HG03565 (cell line): ENCODE measurements at regions not wholly inside any gene's neighbourhood (a gene's known extent, or its start where the extent isn't known, plus 50 kb on each side); places are given as distances from the start of the nearest gene placed in this dataset.
"Not testable (repeated sequence)": the region's sequence is repeated elsewhere in the genome, so short reads cannot be mapped to it uniquely, and the experiment has no call there.

Experiments
- ATAC-seq: cut with Tn5 transposase; IDR thresholded peaks from one replicate; pipeline ENCODE4 v1.9.1; 2021; ENCODE audit warnings: mild to moderate bottlenecking, moderate library complexity; ENCODE audit not compliant: unreplicated experiment

DNA sequence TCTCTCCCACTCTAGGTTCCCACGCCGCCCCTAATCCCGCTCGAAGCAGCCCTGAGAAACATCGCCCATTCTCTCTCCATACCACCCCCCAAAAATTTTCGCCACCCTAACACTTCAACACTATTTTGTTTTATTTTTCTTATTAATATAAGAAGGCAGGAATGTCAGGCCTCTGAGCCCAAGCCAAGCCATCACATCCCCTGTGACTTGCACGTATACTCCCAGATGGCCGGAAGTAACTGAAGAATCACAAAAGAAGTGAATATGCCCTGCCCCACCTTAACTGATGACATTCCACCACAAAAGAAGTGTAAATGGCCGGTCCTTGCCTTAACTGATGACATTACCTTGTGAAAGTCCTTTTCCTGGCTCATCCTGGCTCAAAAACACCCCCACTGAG, 127.2 kb upstream of the ADCY2 start:
- ATAC-seq: not testable (repeated sequence)

DNA sequence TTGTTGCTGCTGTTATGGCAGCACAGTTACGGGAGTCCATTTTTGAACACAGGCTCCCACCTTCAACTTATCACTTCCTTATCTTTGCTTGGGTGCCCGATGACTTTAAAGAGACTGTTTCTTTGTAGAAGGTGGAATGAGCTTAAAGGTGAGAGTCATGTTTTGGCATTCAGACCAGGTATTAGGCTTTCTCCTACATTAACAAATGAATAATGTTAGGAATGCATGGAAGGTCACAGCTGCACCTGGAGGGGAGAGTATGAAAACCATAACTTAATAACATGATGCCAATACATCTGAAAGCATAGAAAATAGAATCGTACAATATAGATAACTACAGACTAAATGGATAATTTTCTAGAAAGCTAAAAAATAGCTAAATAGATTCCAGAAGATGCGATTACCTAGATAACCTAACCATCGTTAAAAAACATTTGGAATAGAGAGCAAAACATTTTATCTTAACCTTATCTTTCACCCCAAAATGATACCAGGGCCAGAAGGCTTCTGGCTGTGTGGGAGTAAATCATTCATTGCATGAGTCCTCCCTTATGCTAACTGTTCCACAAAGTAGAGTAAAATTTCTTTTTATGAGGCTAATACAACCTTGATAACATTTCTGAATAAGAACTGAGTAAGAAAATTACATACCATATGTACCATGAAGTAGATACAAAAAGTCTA, 126.2 kb upstream of the ADCY2 start:
- no peak for ATAC-seq

DNA sequence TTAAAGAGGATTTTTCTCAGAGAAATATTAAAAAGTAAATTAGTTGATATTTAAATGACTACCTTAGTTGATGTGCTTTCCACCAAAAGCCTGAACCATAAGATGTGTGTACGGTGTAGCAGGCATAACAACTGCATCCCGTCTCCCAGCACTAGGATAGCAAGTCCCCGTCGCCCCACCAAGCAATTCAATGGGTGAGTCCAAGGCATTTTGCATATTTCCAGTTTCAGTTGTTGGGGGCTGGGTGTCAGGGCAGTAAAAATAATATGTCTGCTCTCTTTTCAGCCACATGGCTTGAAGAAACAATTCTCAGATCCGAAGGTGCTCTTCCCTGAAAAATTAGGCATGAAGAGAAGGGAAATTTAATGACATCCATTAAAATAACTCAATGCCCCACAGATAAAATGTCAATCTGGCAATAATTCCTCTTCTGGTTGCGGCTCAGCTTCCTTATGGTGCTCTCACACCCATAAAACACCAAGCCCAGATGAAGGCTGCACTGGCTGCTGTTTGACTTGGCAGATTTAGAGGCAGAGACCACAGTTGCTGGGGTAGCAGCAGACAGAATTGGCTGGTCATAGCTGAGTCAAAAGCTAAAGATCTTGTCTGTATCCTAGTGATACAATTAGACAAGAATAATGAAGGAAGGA, 124.4 kb upstream of the ADCY2 start:
- ATAC-seq: no peak

DNA sequence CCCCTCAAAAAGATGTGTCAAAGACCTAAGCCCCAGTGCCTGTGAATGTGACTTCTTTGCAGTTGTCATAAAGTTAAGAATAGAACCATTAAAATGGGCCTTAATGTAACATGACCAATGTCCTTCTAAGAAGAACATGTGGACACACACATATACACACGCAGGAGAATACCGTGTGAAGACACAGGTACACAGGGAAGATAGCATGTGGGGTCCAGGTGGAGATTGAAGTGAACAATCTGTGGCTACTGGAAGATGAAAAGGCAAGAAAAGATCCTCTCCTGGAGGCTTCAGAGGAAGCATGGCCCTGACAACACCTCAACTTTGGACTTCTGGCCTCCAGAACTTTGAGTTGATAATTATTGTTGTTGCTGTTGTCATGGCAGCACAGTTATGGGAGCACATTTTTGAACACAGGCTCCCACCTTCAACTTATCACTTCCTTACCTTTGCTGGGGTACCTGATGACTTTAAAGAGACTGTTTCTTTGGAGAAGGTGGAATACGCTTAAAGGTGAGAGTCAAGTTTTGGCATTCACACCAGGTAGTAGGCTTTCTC, 123.5 kb upstream of the ADCY2 start:
- ATAC-seq: no peak

DNA sequence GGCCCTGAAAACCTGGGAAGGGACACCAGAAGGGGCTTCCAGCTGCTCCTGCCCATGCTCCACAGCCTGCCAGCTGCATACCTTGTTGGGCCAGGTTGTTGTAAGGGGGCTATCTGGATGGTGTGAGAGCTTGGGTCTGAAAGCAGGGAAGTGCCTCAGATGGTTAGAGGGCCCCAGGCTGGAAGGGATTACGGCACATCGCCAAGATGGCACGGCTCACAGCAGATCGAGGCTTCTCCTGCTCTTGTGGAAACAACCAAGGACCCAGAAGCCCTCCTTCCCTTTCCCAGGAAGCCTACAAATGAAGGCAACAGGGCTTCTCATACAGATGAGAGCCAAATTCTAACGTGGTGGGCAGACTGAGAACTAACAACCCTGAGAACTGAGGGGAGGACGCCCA, 121.7 kb upstream of the ADCY2 start:
- ATAC-seq: no peak

DNA sequence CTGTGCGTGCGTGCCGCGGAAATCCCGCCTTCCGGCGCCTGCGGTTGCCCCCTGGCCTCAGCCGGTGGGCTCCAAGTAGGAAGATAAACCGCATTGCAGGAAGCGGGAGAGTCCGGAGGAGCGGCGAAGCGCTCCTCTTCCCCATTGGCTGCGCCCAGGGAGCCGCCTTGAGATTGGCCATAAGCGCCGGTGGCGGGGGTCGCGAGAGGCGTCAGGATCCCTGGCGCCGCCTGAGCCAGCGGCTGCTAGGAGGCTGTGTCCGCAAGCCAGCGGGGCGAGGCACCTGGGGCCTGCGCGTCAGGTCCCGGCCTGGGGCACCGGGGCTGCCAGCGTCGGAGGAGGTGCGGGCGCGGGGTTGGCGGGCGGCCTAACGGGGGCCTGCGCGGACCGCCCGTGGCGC, 106.3 kb upstream of the ADCY2 start:
- not testable (repeated sequence) for ATAC-seq

DNA sequence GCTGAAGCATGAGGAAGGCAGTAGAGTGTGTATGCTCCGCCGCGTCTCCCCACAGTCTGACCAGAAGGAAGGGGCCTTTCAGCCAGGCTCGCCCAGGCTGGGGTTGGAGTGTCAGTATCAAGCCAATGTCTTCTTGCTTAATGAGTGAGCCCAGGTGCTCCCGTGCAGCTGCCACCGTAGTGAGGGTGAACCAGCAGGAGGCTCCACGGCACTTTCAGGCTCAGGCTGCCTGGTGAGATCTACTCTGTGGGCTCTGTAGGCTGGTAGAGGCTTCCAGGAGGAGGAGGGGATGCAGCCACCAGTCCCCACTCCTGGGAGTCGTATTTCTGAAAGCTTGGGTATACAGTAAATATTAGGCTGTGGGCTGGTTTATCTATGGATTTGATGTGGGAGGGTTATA, 98.1 kb upstream of the ADCY2 start:
- not testable (repeated sequence) for ATAC-seq

DNA sequence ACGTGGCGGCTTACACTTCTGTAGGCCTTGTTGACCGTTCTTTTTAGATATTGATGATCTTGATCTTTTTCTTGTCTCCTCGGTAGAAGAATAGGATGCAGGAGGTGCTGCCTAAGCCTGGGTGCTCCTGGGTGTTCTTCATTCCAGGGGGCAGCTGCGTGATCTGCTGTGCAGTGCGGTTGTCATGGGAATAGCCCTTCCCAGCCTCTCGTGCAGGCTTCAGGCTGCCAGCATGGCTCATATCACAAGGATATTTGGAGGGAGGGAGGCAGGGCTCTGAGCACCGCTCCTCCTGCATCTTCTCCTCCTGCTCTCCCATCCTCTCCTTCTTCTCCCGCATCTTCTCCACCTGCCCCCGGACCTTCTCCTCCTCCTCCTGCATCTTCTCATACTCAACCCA, 96.2 kb upstream of the ADCY2 start:
- not testable (repeated sequence) for ATAC-seq

DNA sequence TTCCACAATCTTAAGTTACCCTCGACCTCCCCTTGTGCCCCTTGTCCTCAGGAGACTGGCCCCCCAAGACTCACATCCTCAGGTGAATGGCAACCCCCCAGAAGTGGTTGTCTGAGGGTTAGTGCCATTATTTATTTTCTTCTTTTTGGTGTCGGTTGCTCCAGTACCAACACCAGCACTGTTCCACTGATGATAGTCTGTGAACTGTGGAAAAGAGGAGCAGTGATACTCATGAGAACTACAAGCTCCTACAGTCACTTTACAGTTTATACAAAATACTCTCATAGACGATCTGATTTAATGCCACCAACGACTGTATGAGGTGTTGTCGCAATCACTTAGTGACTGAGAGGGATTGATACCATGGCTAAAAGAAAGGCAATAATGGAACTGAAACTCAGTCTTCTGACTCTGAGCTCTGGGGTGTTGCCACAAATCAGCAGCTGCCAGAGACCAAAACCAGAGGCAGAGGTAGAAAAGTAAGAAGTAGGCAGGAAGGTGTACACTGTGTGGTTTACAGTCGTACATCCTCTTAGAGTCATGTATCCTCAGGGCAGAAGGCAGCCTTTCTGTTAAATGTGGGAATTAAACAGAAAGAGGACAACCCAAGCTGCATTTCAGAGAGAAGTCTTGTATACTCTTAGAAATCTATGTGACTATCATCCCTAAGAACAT, 90.8 kb upstream of the ADCY2 start:
- ATAC-seq: not testable (repeated sequence)

DNA sequence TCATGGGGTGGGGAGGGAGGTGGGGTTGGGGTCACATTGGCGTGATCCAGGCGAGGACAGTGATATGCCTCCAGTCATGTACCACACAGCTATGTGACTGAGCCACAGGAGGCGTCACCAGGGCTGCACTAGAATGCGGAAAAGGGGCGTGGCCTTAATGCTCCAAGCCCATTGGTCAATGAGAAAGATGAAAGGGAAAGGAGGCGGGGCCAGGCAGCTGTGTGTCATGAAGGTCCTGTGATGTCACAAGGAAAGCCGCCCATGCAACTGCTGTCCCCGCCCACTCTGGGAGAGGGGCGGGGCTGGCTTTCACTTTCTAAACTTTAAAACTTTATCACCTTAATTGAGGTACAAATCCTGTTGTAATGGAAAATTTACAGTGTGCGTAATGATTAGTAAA, 89.4 kb upstream of the ADCY2 start:
- ATAC-seq: not testable (repeated sequence)

DNA sequence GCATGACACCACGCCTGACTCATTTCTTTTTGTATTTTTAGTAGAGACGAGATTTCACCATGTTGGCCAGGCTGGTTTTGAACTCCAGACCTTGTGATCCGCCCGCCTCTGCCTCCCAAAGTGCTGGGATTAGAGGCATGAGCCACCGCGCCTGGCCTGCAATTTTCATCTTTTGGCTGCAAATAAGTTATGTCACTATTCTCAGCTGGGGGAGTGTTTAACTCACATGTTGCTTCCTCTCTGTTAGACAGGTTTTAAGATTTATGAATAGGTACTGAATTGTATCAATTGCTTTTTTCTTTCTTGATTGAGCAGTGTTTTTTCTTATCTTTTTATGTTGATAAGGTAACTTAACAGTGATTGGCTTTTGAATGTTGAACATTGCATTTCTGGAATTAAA, 88.2 kb upstream of the ADCY2 start:
- not testable (repeated sequence) for ATAC-seq

DNA sequence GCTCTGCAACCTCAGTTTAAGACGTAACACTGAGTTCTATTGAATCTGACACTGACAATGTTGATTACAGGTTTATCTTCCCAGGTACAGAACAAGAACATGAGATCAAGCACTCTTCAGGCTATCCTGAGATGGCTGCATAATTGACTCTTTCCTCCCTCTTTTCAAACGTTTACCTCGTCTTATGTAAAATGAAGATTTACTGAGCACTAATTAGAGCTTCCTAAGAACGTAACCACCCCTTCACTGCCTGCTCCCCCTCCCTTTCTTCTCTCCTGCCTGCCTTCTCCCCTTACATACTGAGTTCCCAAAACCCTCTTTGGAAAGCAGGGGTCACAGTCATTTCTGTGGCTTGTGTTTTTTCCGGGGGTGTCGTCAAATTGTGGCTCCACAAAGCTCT, 86.2 kb upstream of the ADCY2 start:
- not testable (repeated sequence) for ATAC-seq

DNA sequence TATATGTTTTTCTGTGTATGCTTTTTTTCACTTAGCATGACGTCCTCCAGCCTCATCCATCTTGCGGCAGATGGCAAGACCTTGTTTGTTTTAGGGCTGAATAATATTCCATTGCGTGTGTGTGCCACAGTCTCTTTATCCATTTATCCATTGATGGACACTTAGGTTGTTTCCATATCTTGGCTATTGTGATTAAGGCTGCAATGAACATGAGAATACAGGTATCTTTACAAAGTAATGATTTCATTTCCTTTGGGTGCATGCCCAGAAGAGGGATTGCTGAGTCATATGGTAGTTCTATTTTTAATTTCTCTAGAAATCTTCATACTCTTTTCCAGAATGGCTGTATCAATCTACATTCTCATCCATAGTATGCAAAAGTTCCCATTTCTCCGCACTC, 85.3 kb upstream of the ADCY2 start:
- ATAC-seq: not testable (repeated sequence)

DNA sequence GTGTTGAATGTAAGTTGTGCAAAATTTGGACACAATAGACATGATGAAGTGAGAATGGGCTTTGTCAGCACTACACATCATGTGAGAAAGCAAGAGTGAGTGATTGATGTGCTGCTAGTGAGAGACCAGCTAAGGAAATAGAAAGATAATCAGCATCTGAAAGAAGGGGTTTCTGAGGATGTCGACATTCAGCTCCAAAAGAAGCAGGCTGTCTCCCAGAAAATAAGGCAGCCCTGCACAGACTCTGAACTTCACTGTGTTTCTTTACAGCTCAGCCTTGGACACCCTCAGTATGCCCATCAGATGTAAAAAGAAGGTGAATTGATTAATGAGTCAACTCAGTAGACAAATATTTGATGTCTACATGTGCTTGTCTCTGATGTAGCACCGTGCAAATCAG, 80.8 kb upstream of the ADCY2 start:
- ATAC-seq: no peak

DNA sequence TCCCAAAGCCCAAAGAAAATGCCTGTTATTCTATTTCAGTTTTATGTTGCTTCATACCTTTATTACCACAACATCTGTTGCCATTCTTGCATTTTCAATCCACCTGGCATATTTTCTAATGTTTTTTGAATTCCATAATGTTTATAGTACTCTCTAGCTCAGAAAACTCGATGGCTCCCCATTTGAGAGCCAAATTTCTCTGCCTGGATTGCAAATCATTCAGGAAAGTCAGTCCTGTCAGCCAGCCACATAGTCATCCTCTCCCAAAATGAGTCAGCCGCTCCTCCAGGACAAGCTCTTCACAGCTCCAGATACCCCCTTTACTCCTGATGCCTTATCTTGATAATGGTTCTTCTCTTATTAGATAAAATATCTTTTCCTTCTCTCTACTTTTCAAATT, 78.2 kb upstream of the ADCY2 start:
- no peak for ATAC-seq

DNA sequence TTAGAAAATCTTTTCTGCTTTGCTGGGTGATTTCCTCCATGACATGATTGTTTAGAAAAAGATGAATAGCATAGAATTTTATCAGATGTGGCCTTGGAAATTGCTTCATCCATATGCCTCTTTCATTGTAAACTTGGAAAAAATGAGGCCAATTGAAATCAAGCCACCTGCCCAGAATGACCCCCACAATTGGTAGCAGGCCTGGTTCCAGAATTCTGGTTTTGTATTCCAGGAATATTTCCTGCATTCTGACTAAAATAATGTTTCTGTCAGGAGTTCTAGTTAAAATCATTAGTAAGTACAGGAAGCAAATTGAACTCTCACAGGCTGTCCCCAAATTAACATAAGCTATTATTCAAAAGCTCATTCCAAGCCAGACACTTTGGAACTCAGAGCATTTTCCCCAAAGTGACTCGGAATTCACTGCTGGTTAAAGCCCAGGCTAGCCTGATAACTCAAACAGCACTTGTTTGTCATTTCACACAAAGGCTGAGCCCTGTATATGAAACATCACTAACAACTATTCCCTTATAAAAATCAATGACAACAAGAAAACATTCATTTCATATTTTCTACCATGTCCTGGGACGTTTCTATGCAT, 75.1 kb upstream of the ADCY2 start:
- ATAC-seq: no peak

DNA sequence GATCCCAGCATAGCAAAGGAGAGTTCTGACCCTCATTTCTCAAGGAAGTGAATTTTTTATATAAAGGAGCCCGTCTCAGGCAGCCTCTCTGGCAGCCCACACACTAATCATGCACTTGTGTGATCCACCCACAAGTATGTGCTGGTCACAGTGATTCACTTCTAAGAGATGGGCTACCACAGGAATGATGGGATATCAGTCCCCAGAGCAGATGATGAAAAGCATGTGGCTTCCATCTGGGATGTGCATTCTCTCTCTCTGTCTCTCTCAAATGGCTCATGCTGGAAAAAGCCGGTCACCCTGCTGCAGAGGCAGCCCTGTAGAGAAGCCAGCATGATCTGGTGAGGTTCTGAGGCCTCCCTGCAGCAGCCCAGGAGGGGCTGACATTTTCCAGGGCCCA, 74.2 kb upstream of the ADCY2 start:
- ATAC-seq: no peak

DNA sequence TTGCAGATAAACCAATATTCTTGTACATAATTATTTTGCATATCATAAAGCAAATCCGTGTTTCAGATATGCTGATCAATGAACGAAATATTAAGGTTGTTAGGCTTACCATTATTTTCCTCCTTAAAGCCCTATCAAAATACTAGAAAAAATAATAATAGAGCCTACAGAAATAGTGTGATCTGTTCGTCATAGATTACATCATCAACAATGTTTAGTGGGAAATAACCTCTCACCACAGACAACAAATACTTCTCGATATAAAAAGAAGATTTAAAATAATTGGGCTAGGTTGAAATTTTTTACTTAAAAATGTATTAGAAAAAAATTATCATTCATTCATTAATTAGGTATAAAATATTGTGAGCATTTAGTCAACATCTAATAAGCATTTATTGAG, 71.0 kb upstream of the ADCY2 start:
- no peak for ATAC-seq

DNA sequence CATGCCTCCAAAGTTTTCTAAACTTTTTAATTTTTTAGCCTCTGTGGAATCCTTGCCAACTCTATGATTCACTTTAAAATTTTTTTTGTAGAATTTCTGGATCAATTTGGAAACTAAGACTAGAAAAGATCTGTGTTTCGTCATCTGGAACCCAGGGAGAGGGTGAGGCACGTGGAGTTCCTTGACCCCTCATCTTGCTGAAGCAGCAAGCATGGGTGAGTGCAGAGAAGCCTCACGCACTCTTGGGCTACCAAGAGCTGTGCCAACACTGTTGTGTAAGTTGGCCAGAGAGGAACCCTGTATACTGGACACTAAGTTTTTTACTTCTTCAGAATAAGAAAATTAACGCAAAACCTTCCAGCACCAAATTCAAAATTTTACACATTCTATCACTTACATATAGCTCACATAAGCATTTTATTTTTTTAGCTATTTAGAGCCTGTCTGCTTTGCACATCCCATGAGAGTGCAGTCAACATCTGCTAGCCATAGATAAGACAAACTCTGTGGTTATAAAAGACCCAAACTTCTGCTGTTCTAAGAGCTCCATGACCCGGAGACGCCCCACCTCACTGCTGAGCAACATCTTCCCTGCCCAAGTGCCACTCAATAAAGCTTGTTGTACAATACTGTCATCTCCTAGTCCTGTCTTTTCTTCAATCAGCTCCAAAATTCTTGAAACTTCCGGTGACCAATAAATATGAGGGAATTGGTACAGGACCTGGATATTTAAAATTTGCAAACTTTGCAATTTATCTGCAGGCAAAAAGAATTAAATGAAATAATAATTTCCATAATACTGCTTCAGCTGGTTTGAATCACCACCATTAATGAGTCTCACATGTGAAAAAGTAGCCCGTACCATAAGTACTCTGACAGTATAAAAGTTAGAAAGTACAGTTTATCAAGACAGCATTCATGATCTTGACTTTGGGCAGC, 69.7 kb upstream of the ADCY2 start:
- no peak for ATAC-seq

DNA sequence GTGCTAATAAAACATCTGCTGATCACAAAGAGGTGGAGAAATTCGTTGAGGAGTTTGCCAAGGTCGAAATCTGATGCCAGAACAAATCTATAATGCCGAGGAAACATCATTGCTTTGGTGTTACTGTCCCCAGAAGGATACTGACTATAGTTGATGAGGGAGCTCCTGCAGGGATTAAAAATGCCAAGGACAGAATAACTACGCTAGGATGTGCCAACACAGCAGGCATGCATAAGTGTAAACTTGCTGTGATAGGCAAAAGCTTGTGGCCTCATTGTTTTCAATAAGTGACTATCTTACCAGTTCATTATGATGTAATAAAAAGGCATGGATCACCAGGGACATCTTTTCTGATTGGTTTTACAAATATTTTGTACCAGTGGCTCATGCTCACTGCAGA, 66.8 kb upstream of the ADCY2 start:
- ATAC-seq: no peak
